LNCAP (cell line): ENCODE measurements at regions not wholly inside any gene's neighbourhood (a gene's known extent, or its start where the extent isn't known, plus 50 kb on each side); places are given as distances from the start of the nearest gene placed in this dataset.
A peak's percentile ranks its signal among the peaks of the same experiment; 100 is the strongest.

Source experiments
- CTCF ChIP-seq: fragments of 450-650 bp; IDR thresholded peaks from 2 replicates; pipeline ENCODE4 v1.5.1; 2017; ENCODE audit warnings: mild to moderate bottlenecking

GRCh38 chr6:141988954-141989705 lies 143.6 kb upstream of the GJE1 start:
- TF ChIP-seq CTCF: peak; percentile 81

GRCh38 chr6:141988327-141988726 lies 144.4 kb upstream of the GJE1 start:
- no peak for TF ChIP-seq CTCF

- no peak for TF ChIP-seq CTCF
These were observed 146.3 kb upstream of the GJE1 start for GRCh38 chr6:141986457-141986856.

GRCh38 chr6:141981190-141981589 lies 151.5 kb upstream of the GJE1 start:
- TF ChIP-seq CTCF: no peak

GRCh38 chr6:141977782-141978181 lies 154.9 kb upstream of the GJE1 start:
- no peak for TF ChIP-seq CTCF

GRCh38 chr6:141976994-141977393 lies 155.7 kb upstream of the GJE1 start:
- TF ChIP-seq CTCF: no peak

GRCh38 chr6:141969201-141969600 lies 163.5 kb upstream of the GJE1 start:
- TF ChIP-seq CTCF: no peak

GRCh38 chr6:141968632-141969031 lies 164.1 kb upstream of the GJE1 start:
- no peak for TF ChIP-seq CTCF
